ENCODE measurements at regions not wholly inside any gene's neighbourhood (a gene's known extent, or its start where the extent isn't known, plus 50 kb on each side); places are given as distances from the start of the nearest gene placed in this dataset.

- no peak for TF ChIP-seq CTCF (IDR thresholded peaks at IDR 0.05; ENCODE audit: insufficient read depth, low read depth, low read length)
- TF ChIP-seq EZH2 (IDR thresholded peaks at IDR 0.05; ENCODE audit: insufficient read depth, low read length) = no peak
These were observed 53.7 kb upstream of the WSB1 start for GRCh38 chr17:27240086-27240801.
